NT2/D1 (cell line): ENCODE measurements at regions not wholly inside any gene's neighbourhood (a gene's known extent, or its start where the extent isn't known, plus 50 kb on each side); places are given as distances from the start of the nearest gene placed in this dataset.

Experiments
- YY1 ChIP-seq: IDR thresholded peaks from 2 replicates; pipeline ENCODE4 v1.6.1; 2011; ENCODE audit not compliant: insufficient read length, insufficient read depth
- ZNF274 ChIP-seq: IDR thresholded peaks from 2 replicates; pipeline ENCODE4 v1.6.1; 2011; ENCODE audit warnings: mild to moderate bottlenecking, low read depth, low read length

GRCh38 chr10:69718951-69719350 is 82.8 kb upstream of the COL13A1 start:
- TF ChIP-seq ZNF274 (no peak), YY1 (no peak)
